HG03159 (cell line): ENCODE measurements at regions not wholly inside any gene's neighbourhood (a gene's known extent, or its start where the extent isn't known, plus 50 kb on each side); places are given as distances from the start of the nearest gene placed in this dataset.
"Not testable (repeated sequence)": the region's sequence is repeated elsewhere in the genome, so short reads cannot be mapped to it uniquely, and the experiment has no call there.

Experiments used
- ATAC-seq: cut with Tn5 transposase; IDR thresholded peaks from one replicate; pipeline ENCODE4 v1.9.1; 2021; ENCODE audit warnings: mild to moderate bottlenecking, moderate library complexity; ENCODE audit not compliant: unreplicated experiment

- ATAC-seq = no peak
Measured at GRCh38 chr1:72462186-72462905, 180.0 kb upstream of the NEGR1 start.

DNA sequence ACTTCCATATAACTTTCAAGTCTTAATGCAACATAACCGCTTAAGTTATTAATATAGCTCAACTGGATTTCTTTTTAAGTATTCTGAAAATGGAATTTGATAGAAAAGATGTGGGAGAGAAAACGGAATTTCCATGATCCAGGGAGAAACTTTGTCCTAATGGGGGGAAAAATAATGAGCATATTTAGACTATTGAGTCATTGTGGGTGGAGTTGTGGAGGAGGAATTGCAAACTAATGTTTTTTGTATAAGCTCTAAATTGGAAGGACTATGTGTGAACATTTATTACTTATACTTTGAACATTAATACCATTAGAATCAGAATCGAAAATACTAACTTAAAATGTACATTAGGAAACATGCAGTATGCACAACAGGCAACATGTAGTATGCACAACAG, 159.9 kb upstream of the NEGR1 start:
- ATAC-seq = no peak

- no peak for ATAC-seq
Measured at GRCh38 chr1:72439036-72439435, 156.7 kb upstream of the NEGR1 start.

GRCh38 chr1:72438270-72438669, 155.9 kb upstream of the NEGR1 start:
- ATAC-seq = no peak

- peak; percentile 42 for ATAC-seq
Measured at GRCh38 chr1:72435025-72435424, 152.7 kb upstream of the NEGR1 start.

DNA sequence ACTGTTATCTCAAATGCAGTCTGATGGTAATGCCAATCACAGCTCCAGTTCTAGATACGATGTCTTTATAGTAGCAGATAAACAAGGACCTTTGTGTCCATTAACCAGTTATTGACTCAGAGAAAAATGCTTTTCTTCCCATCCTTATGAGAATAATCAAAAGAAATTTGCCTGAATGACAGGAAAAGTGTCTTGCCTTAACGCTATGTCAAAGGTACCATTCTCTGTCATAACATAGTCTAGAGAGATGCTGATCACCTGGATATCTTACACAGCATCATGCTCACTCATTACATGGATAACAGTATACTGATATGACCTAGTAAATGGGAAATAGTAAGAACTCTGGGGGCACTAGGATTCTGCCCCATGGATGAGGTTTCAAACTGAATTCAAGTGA, 151.7 kb upstream of the NEGR1 start:
- ATAC-seq = no peak

- peak; percentile 50 for ATAC-seq
Measured at GRCh38 chr1:72433591-72433990, 151.3 kb upstream of the NEGR1 start.

DNA sequence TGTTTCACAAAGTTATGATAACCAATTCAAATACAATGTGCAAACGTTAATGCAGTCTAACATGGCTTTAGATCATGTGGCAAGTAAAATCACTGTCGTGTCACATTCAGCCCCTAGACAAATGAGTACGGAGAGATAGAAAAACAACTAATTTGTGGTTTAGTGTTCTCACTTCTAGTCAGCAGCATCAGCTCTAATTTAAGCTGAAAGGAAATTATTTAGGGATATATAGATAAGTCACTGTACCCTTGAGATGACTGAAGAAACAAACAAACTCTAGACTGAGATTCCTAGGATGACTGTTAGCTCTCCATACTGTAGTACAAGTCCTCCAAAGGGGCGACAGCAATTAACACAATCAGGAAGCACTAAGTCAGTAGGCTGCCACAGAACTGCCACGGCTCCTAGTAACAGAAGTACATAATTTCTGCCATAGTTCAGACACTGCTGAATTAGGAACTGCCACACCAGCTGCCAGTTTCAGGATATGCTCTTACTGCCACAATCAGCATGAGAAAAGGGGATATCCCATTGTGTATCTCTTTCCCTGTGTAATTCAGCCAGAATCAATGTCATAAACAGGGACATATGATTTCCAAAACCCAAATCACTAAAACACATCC, 150.4 kb upstream of the NEGR1 start:
- ATAC-seq = no peak

DNA sequence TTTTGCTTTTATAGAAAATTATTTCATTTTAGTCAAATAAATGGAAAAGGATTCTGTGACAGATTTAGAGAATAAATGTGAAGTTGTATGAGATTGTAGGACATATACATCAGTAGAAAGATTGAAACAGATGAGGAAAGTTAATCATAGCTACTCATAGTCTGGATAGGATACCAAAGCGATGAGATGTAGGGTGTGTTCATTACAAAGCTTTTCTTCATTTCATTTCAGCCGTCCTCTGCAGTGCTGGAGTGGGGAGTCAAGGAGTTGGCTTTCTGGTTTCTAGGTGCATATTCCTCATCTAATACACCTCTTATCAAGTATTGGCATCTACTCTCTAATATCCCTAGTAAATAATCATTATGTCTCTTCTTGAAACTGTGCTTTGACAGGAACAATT, 149.5 kb upstream of the NEGR1 start:
- no peak for ATAC-seq

GRCh38 chr1:72428276-72428675, 145.9 kb upstream of the NEGR1 start:
- not testable (repeated sequence) for ATAC-seq

- no peak for ATAC-seq
Measured at GRCh38 chr1:72419229-72419628, 136.9 kb upstream of the NEGR1 start.

DNA sequence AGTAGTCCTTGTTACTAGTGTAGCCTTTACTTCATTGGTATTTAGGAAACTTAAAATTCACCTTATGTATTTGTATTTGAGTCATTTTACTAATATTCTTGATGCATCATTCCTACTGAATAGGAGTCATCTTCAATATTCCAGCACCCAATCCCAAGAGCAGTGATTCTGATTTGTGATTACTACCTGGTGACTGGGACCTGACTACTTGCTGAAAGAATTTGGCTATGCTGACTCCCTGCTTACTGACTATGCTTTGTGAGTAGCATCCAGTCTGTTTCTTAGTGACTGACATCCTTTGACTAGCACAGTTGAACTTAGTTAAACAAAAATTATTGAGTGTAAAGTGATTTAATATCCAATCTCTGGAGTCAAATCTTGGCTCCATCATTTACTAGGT, 129.9 kb upstream of the NEGR1 start:
- no peak for ATAC-seq

GRCh38 chr1:72399807-72400206, 117.5 kb upstream of the NEGR1 start:
- no peak for ATAC-seq

GRCh38 chr1:72397786-72398185, 115.4 kb upstream of the NEGR1 start:
- ATAC-seq = no peak

GRCh38 chr1:72394457-72394856, 112.1 kb upstream of the NEGR1 start:
- ATAC-seq = no peak

GRCh38 chr1:72379072-72379471, 96.7 kb upstream of the NEGR1 start:
- no peak for ATAC-seq

DNA sequence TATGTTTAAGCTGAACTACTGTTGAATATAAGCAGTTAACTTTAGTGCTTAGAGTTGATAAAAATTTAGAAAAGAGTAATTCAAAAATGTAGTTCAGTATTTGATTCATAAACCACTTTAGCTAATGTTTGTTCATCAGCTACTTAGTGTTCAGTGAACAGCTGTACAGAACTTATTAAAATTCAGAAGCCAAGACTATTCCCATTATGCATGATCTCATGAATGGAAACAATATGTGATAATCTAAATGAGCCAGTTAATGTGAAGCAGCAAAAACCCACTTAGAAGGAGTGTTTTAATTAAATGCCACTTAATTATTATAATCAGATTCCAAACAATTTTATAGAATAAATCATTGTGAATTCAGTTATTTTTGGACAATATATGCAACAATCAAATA, 92.9 kb upstream of the NEGR1 start:
- ATAC-seq = no peak

DNA sequence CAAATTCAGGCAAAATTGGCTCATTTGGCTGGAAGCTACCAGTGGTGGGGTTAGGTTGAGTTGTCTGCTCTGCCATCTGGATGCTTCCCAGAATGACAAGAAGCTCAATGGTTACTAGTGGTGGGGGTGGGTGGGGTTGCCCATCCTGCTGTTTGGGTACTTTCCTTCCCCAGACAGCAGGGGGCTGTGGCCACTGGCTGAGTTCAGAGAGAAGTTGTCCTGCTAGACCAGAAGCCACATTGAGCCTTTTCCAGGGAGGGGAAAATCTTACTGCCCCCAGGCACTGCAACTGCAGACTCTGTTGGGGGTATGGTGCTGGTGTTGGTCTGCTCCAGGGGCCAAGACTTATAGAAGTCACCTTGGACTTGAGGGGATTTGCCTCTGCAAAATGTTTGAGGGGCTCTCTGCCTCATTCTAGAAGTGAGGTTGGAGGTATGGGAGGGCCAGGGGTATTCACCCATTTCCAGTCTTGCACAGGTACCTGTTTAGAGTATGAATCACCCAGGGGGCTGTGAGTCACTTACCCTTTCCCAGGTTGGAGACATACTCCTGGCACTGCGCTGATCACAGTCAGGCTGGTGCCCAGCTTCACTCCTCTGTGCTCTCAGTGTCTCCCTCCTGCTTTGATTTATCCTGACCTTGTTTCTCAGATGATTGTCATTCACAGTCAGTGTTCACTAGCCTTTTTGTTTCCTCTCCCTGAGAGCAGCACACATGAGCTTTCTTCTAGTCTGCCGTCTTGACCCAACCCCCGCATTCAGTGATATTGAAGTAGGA, 89.1 kb upstream of the NEGR1 start:
- ATAC-seq = no peak

DNA sequence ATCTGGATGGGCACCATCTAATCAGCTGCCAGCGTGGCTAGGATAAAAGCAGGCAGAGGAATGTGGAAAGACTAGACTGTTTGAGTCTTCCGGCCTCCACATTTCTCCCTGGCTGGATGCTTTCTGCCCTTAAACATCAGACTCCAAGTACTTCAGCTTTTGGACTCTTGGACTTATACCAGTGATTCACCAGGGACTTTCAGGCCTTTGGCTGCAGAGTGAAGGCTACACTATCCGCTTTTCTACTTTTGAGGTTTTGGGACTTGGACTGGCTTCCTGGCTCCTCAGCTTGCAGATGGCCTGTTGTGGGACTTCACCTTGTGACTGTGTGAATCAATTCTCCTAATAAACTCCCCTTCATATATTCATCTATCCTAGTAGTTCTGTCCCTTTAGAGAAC, 88.5 kb upstream of the NEGR1 start:
- not testable (repeated sequence) for ATAC-seq

DNA sequence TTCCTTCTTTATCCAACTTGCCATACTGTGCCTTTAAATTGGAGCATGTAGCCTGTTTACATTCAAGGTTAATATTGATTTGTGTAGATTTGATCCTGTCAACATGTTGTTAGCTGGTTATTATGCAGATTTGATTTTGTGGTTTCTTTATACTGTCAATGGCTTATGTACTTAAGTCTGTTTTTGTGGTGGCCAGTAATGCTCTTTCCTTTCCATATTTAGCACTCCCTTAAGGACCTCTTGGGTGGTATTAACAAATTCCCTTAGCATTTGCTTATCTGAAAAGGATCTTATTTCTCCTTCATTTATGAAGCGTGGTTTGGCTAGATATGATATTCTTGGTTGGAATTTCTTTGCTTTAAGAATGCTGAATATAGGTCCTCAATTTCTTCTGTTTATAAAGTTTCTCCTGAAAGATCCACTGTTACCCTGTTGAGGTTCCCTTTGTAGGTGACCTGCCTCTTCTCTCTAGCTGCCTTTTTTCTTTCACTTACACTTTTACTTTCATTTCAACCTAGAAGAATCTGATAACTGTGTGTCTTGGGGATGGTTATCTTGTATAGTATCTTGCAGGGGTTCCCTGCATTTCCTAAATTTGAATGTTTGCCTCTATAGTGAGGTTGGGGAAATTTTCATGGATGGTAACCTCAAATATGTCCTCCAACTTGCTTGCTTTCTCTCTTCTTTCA, 86.9 kb upstream of the NEGR1 start:
- no peak for ATAC-seq

- ATAC-seq = no peak
Measured at GRCh38 chr1:72366466-72366865, 84.1 kb upstream of the NEGR1 start.
